H1 (cell line): ENCODE measurements at regions not wholly inside any gene's neighbourhood (a gene's known extent, or its start where the extent isn't known, plus 50 kb on each side); places are given as distances from the start of the nearest gene placed in this dataset.

ENCODE experiments used
- CTCF ChIA-PET: fragments of 300-600 bp; sonication (Branson Sonifier 250); formaldehyde crosslinking; loops from one replicate; lab custom pipeline; 2021; ENCODE audit not compliant: partially characterized antibody; lab: Charles Lee
- POLR2A ChIA-PET: fragments of 300-600 bp; sonication (Branson Sonifier 250); formaldehyde crosslinking; loops from one replicate; lab custom pipeline; 2021; ENCODE audit warnings: inconsistent platforms; ENCODE audit not compliant: partially characterized antibody; lab: Charles Lee
- DNase-seq, 2 experiments: peaks; one replicate each; pipeline versions ENCODE4 v3.0.0 to v3.0.0-alpha.2; 2010 to 2022; ENCODE audit warnings: low spot score in 2 of 2, low read depth in 1 of 2, mixed read lengths in 1 of 2
- FAIRE-seq: peaks from 2 replicates; lab custom pipeline; 2011; peaks lifted over from hg19 to GRCh38; lab: Jason Lieb, UNC
- H2AFZ ChIP-seq: 2 replicates; pipeline ENCODE4 v1.8.1; 2012; ENCODE audit warnings: low read length, inconsistent platforms
- H2AK5ac ChIP-seq: 2 replicates; pipeline ENCODE4 v1.6.1; 2013; ENCODE audit warnings: low read depth, low read length
- H2BK120ac ChIP-seq: replicated peaks from 2 replicates; pipeline ENCODE3; 2013; ENCODE audit warnings: low read depth, low read length, inconsistent platforms
- H2BK12ac ChIP-seq: 2 replicates; pipeline ENCODE4 v1.6.1; 2013; ENCODE audit warnings: low read depth, low read length
- H2BK15ac ChIP-seq: 2 replicates; pipeline ENCODE4 v1.6.1; 2013; ENCODE audit warnings: low read length
- H2BK20ac ChIP-seq: 2 replicates; pipeline ENCODE4 v1.6.1; 2013; ENCODE audit warnings: low read length
- H2BK5ac ChIP-seq: 2 replicates; pipeline ENCODE4 v1.6.1; 2013; ENCODE audit warnings: low read depth, low read length
- H3K14ac ChIP-seq: 2 replicates; pipeline ENCODE4 v1.6.1; 2013; ENCODE audit warnings: inconsistent platforms; ENCODE audit not compliant: insufficient read length
- H3K18ac ChIP-seq: 2 replicates; pipeline ENCODE4 v1.6.1; 2013; ENCODE audit warnings: low read length; ENCODE audit errors: extremely low read depth
- H3K23ac ChIP-seq: 2 replicates; pipeline ENCODE4 v1.6.1; 2013; ENCODE audit warnings: inconsistent platforms; ENCODE audit not compliant: insufficient read length
- H3K23me2 ChIP-seq: 2 replicates; pipeline ENCODE4 v1.6.1; 2013; ENCODE audit warnings: low read depth, low read length
- H3K27ac ChIP-seq: 2 replicates; pipeline ENCODE4 v1.6.1; 2011; ENCODE audit warnings: low read depth, low read length, inconsistent platforms
- H3K27me3 ChIP-seq, 4 experiments: replicated peaks in 1 of 4; 1 replicate in 1 of 4; 2 replicates in 3 of 4; pipeline versions ENCODE4 v1.6.1 to v1.8.1; 2011 to 2013; ENCODE audit warnings: low read length in 3 of 4, mild to moderate bottlenecking in 3 of 4, inconsistent platforms in 2 of 4, mixed read lengths in 2 of 4, moderate library complexity in 1 of 4; ENCODE audit not compliant: control insufficient read depth in 3 of 4, insufficient read depth in 3 of 4; ENCODE audit errors: extremely low read depth in 1 of 4
- H3K36me3 ChIP-seq, 4 experiments: 2 replicates each; pipeline versions ENCODE4 v1.6.1 to v1.8.1; 2011 to 2013; ENCODE audit warnings: mild to moderate bottlenecking in 4 of 4, low read length in 3 of 4, moderate library complexity in 2 of 4, control low read depth in 1 of 4, inconsistent platforms in 1 of 4; ENCODE audit not compliant: insufficient read depth in 4 of 4, control insufficient read depth in 2 of 4
- H3K4ac ChIP-seq: replicated peaks from 2 replicates; pipeline ENCODE3; 2013; ENCODE audit warnings: low read length, low read depth, mixed read lengths, inconsistent platforms; ENCODE audit not compliant: insufficient read length
- H3K4me1 ChIP-seq, 4 experiments: replicated peaks in 1 of 4; 1 replicate in 1 of 4; 2 replicates in 3 of 4; pipeline versions ENCODE4 v1.6.1 to v1.8.1; 2011 to 2013; ENCODE audit warnings: low read length in 3 of 4, inconsistent platforms in 2 of 4, mixed read lengths in 1 of 4; ENCODE audit not compliant: insufficient read depth in 4 of 4, control insufficient read depth in 3 of 4
- H3K4me2 ChIP-seq, 2 experiments: 2 replicates each; pipeline versions ENCODE4 v1.6.1 to v1.8.1; 2011 to 2013; ENCODE audit warnings: low read depth in 2 of 2, low read length in 2 of 2, control low read depth in 1 of 2, inconsistent platforms in 1 of 2, mild to moderate bottlenecking in 1 of 2; ENCODE audit not compliant: insufficient read depth in 1 of 2
- H3K4me3 ChIP-seq, 4 experiments: fragments of 200-600, 300-600 bp in 1 of 4; sonication (generic), shearing (Covaris generic), sonication (Bioruptor Twin) in 1 of 4; 2 replicates each; pipeline versions ENCODE4 v1.5.1 to v1.8.1; 2011 to 2016; ENCODE audit warnings: low read length in 4 of 4, low read depth in 3 of 4, control low read depth in 2 of 4, inconsistent platforms in 2 of 4, mild to moderate bottlenecking in 2 of 4, mixed read lengths in 1 of 4, moderate library complexity in 1 of 4; ENCODE audit not compliant: insufficient read depth in 2 of 4; ENCODE audit errors: extremely low read depth in 1 of 4
- H3K56ac ChIP-seq: replicated peaks from 2 replicates; pipeline ENCODE3; 2013; ENCODE audit warnings: low read depth, mild to moderate bottlenecking, mixed read lengths, low read length, inconsistent platforms; ENCODE audit not compliant: insufficient read length
- H3K79me1 ChIP-seq: 2 replicates; pipeline ENCODE4 v1.6.1; 2013; ENCODE audit warnings: low read depth, low read length, control low read depth
- H3K79me2 ChIP-seq, 2 experiments: 2 replicates each; pipeline versions ENCODE4 v1.6.1 to v1.8.1; 2012 to 2013; ENCODE audit warnings: low read length in 2 of 2, mild to moderate bottlenecking in 2 of 2, inconsistent platforms in 1 of 2; ENCODE audit not compliant: insufficient read depth in 2 of 2, control insufficient read depth in 1 of 2
- H3K9ac ChIP-seq, 4 experiments: replicated peaks in 1 of 4; 1 replicate in 1 of 4; 2 replicates in 3 of 4; pipeline versions ENCODE4 v1.6.1 to v1.8.1; 2011 to 2013; ENCODE audit warnings: low read depth in 3 of 4, low read length in 3 of 4, control low read depth in 2 of 4, mild to moderate bottlenecking in 2 of 4, moderate library complexity in 2 of 4, inconsistent platforms in 1 of 4; ENCODE audit errors: extremely low read depth in 1 of 4
- H3K9me3 ChIP-seq, 2 experiments: 2 replicates each; pipeline versions ENCODE4 v1.6.1 to v1.8.1; 2012 to 2013; ENCODE audit warnings: mild to moderate bottlenecking in 2 of 2, moderate library complexity in 2 of 2, control low read depth in 1 of 2, inconsistent platforms in 1 of 2, low read depth in 1 of 2, low read length in 1 of 2, mixed read lengths in 1 of 2; ENCODE audit not compliant: insufficient read depth in 2 of 2
- H4K20me1 ChIP-seq, 2 experiments: replicated peaks in 1 of 2; 2 replicates each; pipeline versions ENCODE3 to v1.8.1; 2011 to 2013; ENCODE audit warnings: inconsistent platforms in 2 of 2, low read length in 2 of 2, mild to moderate bottlenecking in 1 of 2; ENCODE audit not compliant: insufficient read depth in 2 of 2, control insufficient read depth in 1 of 2
- H4K5ac ChIP-seq: 2 replicates; pipeline ENCODE4 v1.6.1; 2013; ENCODE audit warnings: low read length, low read depth, mixed read lengths, inconsistent platforms; ENCODE audit not compliant: insufficient read length
- H4K8ac ChIP-seq: 2 replicates; pipeline ENCODE4 v1.8.0; 2013; ENCODE audit warnings: mild to moderate bottlenecking, moderate library complexity, low read length, inconsistent platforms; ENCODE audit not compliant: insufficient read depth; ENCODE audit errors: extremely low read depth
- H4K91ac ChIP-seq: replicated peaks from 2 replicates; pipeline ENCODE3; 2013; ENCODE audit warnings: low read length, mixed read lengths, inconsistent platforms; ENCODE audit not compliant: insufficient read length
- KDM1A ChIP-seq: fragments of 200-600, 300-600 bp; sonication (generic); IDR thresholded peaks from 2 replicates; pipeline ENCODE4 v1.7.1; 2016; ENCODE audit warnings: mild to moderate bottlenecking, low read length, borderline replicate concordance
- KDM4A ChIP-seq: IDR thresholded peaks from one replicate; pipeline ENCODE4 v1.7.1; 2012; ENCODE audit warnings: low read depth, mild to moderate bottlenecking, moderate library complexity, low read length, inconsistent platforms; ENCODE audit not compliant: severe bottlenecking
- POLR2A ChIP-seq, 2 experiments: IDR thresholded peaks; 1 replicate in 1 of 2; 2 replicates in 1 of 2; pipeline ENCODE4 v1.6.1; 2011; ENCODE audit warnings: low read depth in 2 of 2, low read length in 2 of 2, mild to moderate bottlenecking in 2 of 2; ENCODE audit errors: control extremely low read depth in 1 of 2
- RAD21 ChIP-seq, 2 experiments: IDR thresholded peaks in 1 of 2; conservative IDR thresholded peaks in 1 of 2; 2 replicates each; pipeline ENCODE4 v1.6.1; 2011; ENCODE audit warnings: low read depth in 2 of 2, low read length in 2 of 2, improper control_type of control experiment in 1 of 2, inconsistent platforms in 1 of 2, mild to moderate bottlenecking in 1 of 2, moderate library complexity in 1 of 2
- RFX5 ChIP-seq: IDR thresholded peaks from 2 replicates; pipeline ENCODE4 v1.6.1; 2011; ENCODE audit warnings: low read depth, low read length, improper control_type of control experiment, borderline replicate concordance
- SRF ChIP-seq: IDR thresholded peaks from 2 replicates; pipeline ENCODE4 v1.6.1; 2011; ENCODE audit warnings: mild to moderate bottlenecking, low read depth, low read length, moderate library complexity
- WGBS, 2 experiments: shearing (Covaris generic) in 1 of 2; methylation state at CpG; one replicate each; pipeline versions ENCODE4 v1.1.6 to v1.1.7; 2013 to 2015; ENCODE audit warnings: low lambda C conversion rate in 2 of 2, mixed read lengths in 2 of 2, inconsistent platforms in 1 of 2, low coverage in 1 of 2, missing lambda C conversion rate in 1 of 2; ENCODE audit not compliant: insufficient replicate concordance in 2 of 2, insufficient coverage in 1 of 2, insufficient read length in 1 of 2; ENCODE audit errors: extremely low coverage in 1 of 2, missing lambda C conversion rate in 1 of 2; 5-methylcytosine and 5-hydroxymethylcytosine counted together

DNA sequence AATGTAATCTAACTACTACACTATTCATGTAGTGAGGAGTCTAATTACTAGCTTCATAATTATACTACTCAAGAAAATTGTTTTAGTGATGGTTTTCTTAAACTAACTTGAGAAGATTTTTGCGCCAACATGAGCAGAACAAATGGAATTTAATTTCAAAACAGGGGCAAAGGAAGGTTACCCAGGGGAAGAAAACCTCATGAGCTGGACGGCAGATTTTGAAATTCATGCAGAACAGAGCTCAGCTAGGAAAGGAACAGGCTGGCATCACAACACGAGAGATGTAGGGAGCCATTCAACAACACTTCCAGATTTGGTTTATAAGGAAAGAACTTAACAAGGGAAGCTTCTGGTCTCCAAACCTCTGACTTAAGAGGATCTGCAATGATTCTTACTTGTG is 235.3 kb upstream of the PRKCQ start:
- H4K5ac ChIP-seq: no peak overlapping the region
- no peak overlapping the region for H4K91ac ChIP-seq
- peaks cover 9 to 10% of the 10 kb centered on the region in 2 experiments; a peak in 3 of 4 replicates for H3K9me3 ChIP-seq
- H3K23ac ChIP-seq: no peak overlapping the region
- POLR2A ChIA-PET: no interaction called here
- H3K14ac ChIP-seq: no peak overlapping the region
- H3K27me3 ChIP-seq: no peaks in the 10 kb centered on the region
- H3K36me3 ChIP-seq: peaks cover 0 to 7% (median 2%) of the 10 kb centered on the region in 4 experiments; a peak in 3 of 8 replicates
- H3K23me2 ChIP-seq: no peaks in the 10 kb centered on the region
- H3K9ac ChIP-seq: no peak overlapping the region
- H3K56ac ChIP-seq: no peak overlapping the region
- no peak overlapping the region for H3K4me2 ChIP-seq
- no peak overlapping the region for H3K18ac ChIP-seq
- no peak overlapping the region for H3K27ac ChIP-seq
- no peaks in the 10 kb centered on the region for H3K79me1 ChIP-seq
- no peak overlapping the region for H2AK5ac ChIP-seq
- peak overlapping the region; percentile 16 for H2BK120ac ChIP-seq
- H3K79me2 ChIP-seq: no peaks in the 10 kb centered on the region
- H2AFZ ChIP-seq: no peak overlapping the region
- no peaks in the 10 kb centered on the region for H4K20me1 ChIP-seq
- H4K8ac ChIP-seq: no peak overlapping the region
- no peak overlapping the region for H2BK12ac ChIP-seq
- no peak overlapping the region for H3K4me3 ChIP-seq
- WGBS, 2 experiments: 87% methylated on average over 3 of the region's 3 CpGs; no CpG with 5 or more reads in 1 of the 2 experiments
- CTCF ChIA-PET: no interaction called here
- no peak overlapping the region for H2BK5ac ChIP-seq
- H2BK20ac ChIP-seq: peak overlapping the region; percentile 91; the same call in 1 of the 2 replicates
- DNase-seq (no peak), FAIRE-seq (no peak)
- H3K4ac ChIP-seq: no peak overlapping the region
- peaks cover 0 to 15% (median 2%) of the 10 kb centered on the region in 4 experiments; a peak in 5 of 7 replicates for H3K4me1 ChIP-seq
- no peak overlapping the region for H2BK15ac ChIP-seq
- TF ChIP-seq KDM4A: no peak
- no peak for TF ChIP-seq RAD21 (IDR thresholded peaks at IDR 0.05 in 1 of 2, conservative IDR thresholded peaks at IDR 0.05 in 1 of 2; ENCODE audit: low read depth in 2 of 2, low read length in 2 of 2)
- no peak for TF ChIP-seq RFX5
- TF ChIP-seq KDM1A: no peak
- TF ChIP-seq POLR2A (IDR thresholded peaks at IDR 0.05; ENCODE audit: control extremely low read depth in 1 of 2, low read depth in 2 of 2, low read length in 2 of 2): no peak
- no peak for TF ChIP-seq SRF
